DND-41 (cell line): ENCODE measurements at regions not wholly inside any gene's neighbourhood (a gene's known extent, or its start where the extent isn't known, plus 50 kb on each side); places are given as distances from the start of the nearest gene placed in this dataset.

Experiments used
- EZH2 ChIP-seq: IDR thresholded peaks from 3 replicates; pipeline ENCODE4 v1.6.1; 2012; ENCODE audit warnings: borderline replicate concordance, low read depth, mild to moderate bottlenecking, moderate library complexity, low read length, inconsistent platforms; ENCODE audit not compliant: severe bottlenecking
- TF ChIP-seq, protein P1 (sequence below): IDR thresholded peaks from 2 replicates; pipeline ENCODE4 v1.5.1; 2012; ENCODE audit warnings: borderline replicate concordance, low read length, moderate library complexity, mild to moderate bottlenecking; ENCODE audit not compliant: poor library complexity, severe bottlenecking; ENCODE audit errors: extremely low read depth

DNA sequence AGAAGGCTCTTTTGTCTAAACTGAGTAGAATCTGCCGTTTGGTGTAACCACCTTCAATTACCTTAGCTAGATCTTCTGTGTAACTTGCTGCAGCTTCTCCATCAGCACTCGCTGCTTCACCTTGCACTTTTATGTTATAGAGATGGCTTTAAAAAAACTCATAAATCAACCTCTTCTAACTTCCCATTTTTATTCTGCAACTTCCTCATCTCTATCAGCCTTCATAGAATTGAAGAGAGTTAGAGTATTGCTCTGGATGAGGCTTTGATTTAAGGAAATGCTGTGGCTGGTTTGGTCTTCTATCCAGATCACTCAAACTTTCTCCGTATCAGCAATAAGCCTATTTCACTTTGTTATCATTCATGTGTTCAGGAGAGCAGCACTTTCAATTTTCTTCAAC, 1131.9 kb upstream of the CELF2 start:
- TF ChIP-seq, protein P1, sequence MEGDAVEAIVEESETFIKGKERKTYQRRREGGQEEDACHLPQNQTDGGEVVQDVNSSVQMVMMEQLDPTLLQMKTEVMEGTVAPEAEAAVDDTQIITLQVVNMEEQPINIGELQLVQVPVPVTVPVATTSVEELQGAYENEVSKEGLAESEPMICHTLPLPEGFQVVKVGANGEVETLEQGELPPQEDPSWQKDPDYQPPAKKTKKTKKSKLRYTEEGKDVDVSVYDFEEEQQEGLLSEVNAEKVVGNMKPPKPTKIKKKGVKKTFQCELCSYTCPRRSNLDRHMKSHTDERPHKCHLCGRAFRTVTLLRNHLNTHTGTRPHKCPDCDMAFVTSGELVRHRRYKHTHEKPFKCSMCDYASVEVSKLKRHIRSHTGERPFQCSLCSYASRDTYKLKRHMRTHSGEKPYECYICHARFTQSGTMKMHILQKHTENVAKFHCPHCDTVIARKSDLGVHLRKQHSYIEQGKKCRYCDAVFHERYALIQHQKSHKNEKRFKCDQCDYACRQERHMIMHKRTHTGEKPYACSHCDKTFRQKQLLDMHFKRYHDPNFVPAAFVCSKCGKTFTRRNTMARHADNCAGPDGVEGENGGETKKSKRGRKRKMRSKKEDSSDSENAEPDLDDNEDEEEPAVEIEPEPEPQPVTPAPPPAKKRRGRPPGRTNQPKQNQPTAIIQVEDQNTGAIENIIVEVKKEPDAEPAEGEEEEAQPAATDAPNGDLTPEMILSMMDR, result no peak
- no peak for TF ChIP-seq EZH2
